IPS-20b (cell line): ENCODE measurements at regions not wholly inside any gene's neighbourhood (a gene's known extent, or its start where the extent isn't known, plus 50 kb on each side); places are given as distances from the start of the nearest gene placed in this dataset.
"Not testable (repeated sequence)": the region's sequence is repeated elsewhere in the genome, so short reads cannot be mapped to it uniquely, and the experiment has no call there.

Experiments
- H3K27ac ChIP-seq: one replicate; pipeline ENCODE4 v1.5.1; 2013; ENCODE audit warnings: low read length
- H3K27me3 ChIP-seq: 2 replicates; pipeline ENCODE4 v1.6.1; 2013; ENCODE audit warnings: mild to moderate bottlenecking, low read length, inconsistent platforms; ENCODE audit not compliant: insufficient read depth
- H3K36me3 ChIP-seq: 2 replicates; pipeline ENCODE4 v1.6.1; 2013; ENCODE audit warnings: low read depth, mild to moderate bottlenecking, inconsistent platforms, low read length, moderate library complexity; ENCODE audit not compliant: insufficient read depth
- H3K4me1 ChIP-seq: 2 replicates; pipeline ENCODE4 v1.6.1; 2013; ENCODE audit warnings: mild to moderate bottlenecking, control low read depth, inconsistent platforms, low read length, moderate library complexity; ENCODE audit not compliant: insufficient read depth
- H3K4me3 ChIP-seq: 2 replicates; pipeline ENCODE4 v1.5.1; 2013; ENCODE audit warnings: mild to moderate bottlenecking, low read length, inconsistent platforms
- H3K9ac ChIP-seq: 2 replicates; pipeline ENCODE4 v1.6.1; 2013; ENCODE audit warnings: low read depth, mild to moderate bottlenecking, inconsistent platforms, low read length, moderate library complexity
- H3K9me3 ChIP-seq: 2 replicates; pipeline ENCODE4 v1.6.1; 2013; ENCODE audit warnings: mild to moderate bottlenecking, low read depth, low read length, inconsistent platforms; ENCODE audit not compliant: insufficient read depth

DNA sequence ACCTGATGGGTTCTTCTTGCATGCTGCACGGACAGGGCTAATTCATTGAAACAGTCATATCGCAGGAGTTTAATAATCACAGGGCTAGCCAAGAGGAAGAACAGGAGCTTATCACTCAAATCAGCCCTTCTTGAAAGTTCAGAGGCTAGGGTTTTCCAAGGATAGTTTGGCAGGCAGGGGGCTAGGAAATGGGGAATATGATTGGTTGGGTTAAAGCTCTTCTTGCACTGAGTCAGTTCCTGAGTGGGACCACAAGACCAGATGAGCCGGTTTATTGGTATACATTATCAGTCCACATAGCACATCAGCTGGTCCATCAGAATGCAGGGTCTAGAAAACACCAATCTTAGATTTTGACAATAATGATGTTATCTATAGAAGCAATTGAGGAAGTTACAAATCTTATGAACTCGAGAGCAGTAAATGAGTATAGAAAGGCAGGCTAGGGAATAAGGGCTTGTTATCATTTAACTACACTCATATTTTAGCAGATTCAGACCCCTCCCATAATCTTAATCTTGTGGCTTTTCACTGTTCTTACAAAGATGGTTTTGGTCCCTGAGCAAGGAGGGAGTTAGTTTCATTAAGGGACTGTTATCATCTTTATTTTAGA, 58.1 kb upstream of the SLC25A36 start:
- no peak overlapping the region for H3K27ac ChIP-seq
- no peaks in the 10 kb centered on the region for H3K36me3 ChIP-seq
- H3K4me3 ChIP-seq: no peak overlapping the region
- no peaks in the 10 kb centered on the region for H3K27me3 ChIP-seq
- peaks cover 12% of the 10 kb centered on the region; the same call in 1 of the 2 replicates for H3K9me3 ChIP-seq
- H3K4me1 ChIP-seq: no peaks in the 10 kb centered on the region
- no peak overlapping the region for H3K9ac ChIP-seq

GRCh38 chr3:140885697-140886096, 55.9 kb upstream of the SLC25A36 start:
- peaks cover 12% of the 10 kb centered on the region; the same call in 1 of the 2 replicates for H3K9me3 ChIP-seq
- H3K27ac ChIP-seq, H3K4me3 ChIP-seq, H3K4me1 ChIP-seq, H3K36me3 ChIP-seq, H3K27me3 ChIP-seq, H3K9ac ChIP-seq: not testable (repeated sequence)
